WERI-Rb-1 (cell line): ENCODE measurements at regions not wholly inside any gene's neighbourhood (a gene's known extent, or its start where the extent isn't known, plus 50 kb on each side); places are given as distances from the start of the nearest gene placed in this dataset.
"Not testable (repeated sequence)": the region's sequence is repeated elsewhere in the genome, so short reads cannot be mapped to it uniquely, and the experiment has no call there.

Experiments used
- DNase-seq: peaks from one replicate; pipeline ENCODE4 v3.0.0-alpha.2; 2020
- H3K27ac ChIP-seq: fragments of 250-450 bp; sonication (Bioruptor Pico); 2 replicates; pipeline ENCODE4 v1.5.1; 2020; ENCODE audit warnings: mild to moderate bottlenecking, moderate library complexity
- H3K27me3 ChIP-seq: fragments of 250-450 bp; sonication (Bioruptor Pico); 2 replicates; pipeline ENCODE4 v1.5.1; 2021; ENCODE audit warnings: mild to moderate bottlenecking, low read depth, moderate library complexity; ENCODE audit not compliant: insufficient read depth, severe bottlenecking
- H3K36me3 ChIP-seq: fragments of 250-450 bp; sonication (Bioruptor Pico); 2 replicates; pipeline ENCODE4 v1.5.1; 2020; ENCODE audit warnings: mild to moderate bottlenecking, moderate library complexity
- H3K4me3 ChIP-seq: 2 replicates; pipeline ENCODE4 v1.5.1; 2011; ENCODE audit warnings: low read depth, mild to moderate bottlenecking, control low read depth, low read length
- H3K9me3 ChIP-seq: fragments of 250-450 bp; sonication (Bioruptor Pico); 2 replicates; pipeline ENCODE4 v1.5.1; 2021; ENCODE audit warnings: mild to moderate bottlenecking, moderate library complexity; ENCODE audit not compliant: severe bottlenecking
- CTCF ChIP-seq: IDR thresholded peaks from 2 replicates; pipeline ENCODE4 v1.5.1; 2011; ENCODE audit warnings: low read depth, mild to moderate bottlenecking, control low read depth, inconsistent platforms, low read length

GRCh38 chr3:188993181-188993580, 178.6 kb upstream of the TPRG1 start:
- Histone ChIP-seq H3K4me3 (no peak overlapping the region), H3K36me3 (no peaks in the 10 kb centered on the region), H3K27me3 (no peaks in the 10 kb centered on the region), H3K9me3 (no peaks in the 10 kb centered on the region), H3K27ac (no peak overlapping the region)
- DNase-seq = no peak
- no peak for TF ChIP-seq CTCF

GRCh38 chr3:189001559-189001958, 170.2 kb upstream of the TPRG1 start:
- no peak for DNase-seq
- TF ChIP-seq CTCF = no peak
- Histone ChIP-seq H3K4me3 (no peak overlapping the region), H3K9me3 (no peaks in the 10 kb centered on the region), H3K27me3 (no peaks in the 10 kb centered on the region), H3K27ac (no peak overlapping the region), H3K36me3 (no peaks in the 10 kb centered on the region)

- H3K27ac ChIP-seq = no peak overlapping the region
- no peaks in the 10 kb centered on the region for H3K9me3 ChIP-seq
- no peaks in the 10 kb centered on the region for H3K36me3 ChIP-seq
- DNase-seq = no peak
- no peak for TF ChIP-seq CTCF
- H3K27me3 ChIP-seq = no peaks in the 10 kb centered on the region
- H3K4me3 ChIP-seq = no peak overlapping the region
These were observed 168.4 kb upstream of the TPRG1 start for GRCh38 chr3:189003410-189003809.

- H3K4me3 ChIP-seq = no peak overlapping the region
- TF ChIP-seq CTCF = no peak
- DNase-seq = no peak
- H3K36me3 ChIP-seq = no peaks in the 10 kb centered on the region
- H3K27me3 ChIP-seq = no peaks in the 10 kb centered on the region
- H3K9me3 ChIP-seq = peaks cover 4% of the 10 kb centered on the region
- H3K27ac ChIP-seq = no peak overlapping the region
These were observed 158.4 kb upstream of the TPRG1 start for GRCh38 chr3:189013224-189013888.

GRCh38 chr3:189014526-189014925, 157.2 kb upstream of the TPRG1 start:
- H3K27ac ChIP-seq = no peak overlapping the region
- DNase-seq = no peak
- H3K27me3 ChIP-seq = no peaks in the 10 kb centered on the region
- H3K9me3 ChIP-seq = peaks cover 4% of the 10 kb centered on the region
- no peaks in the 10 kb centered on the region for H3K36me3 ChIP-seq
- no peak for TF ChIP-seq CTCF
- no peak overlapping the region for H3K4me3 ChIP-seq

GRCh38 chr3:189022576-189023466, 148.9 kb upstream of the TPRG1 start:
- DNase-seq, H3K4me3 ChIP-seq: not testable (repeated sequence)

More at GRCh38 chr3:189022576-189023466, 148.9 kb upstream of the TPRG1 start:
- H3K27ac ChIP-seq, H3K36me3 ChIP-seq, H3K27me3 ChIP-seq, H3K9me3 ChIP-seq: not testable (repeated sequence)
